ENCODE measurements at regions not wholly inside any gene's neighbourhood (a gene's known extent, or its start where the extent isn't known, plus 50 kb on each side); places are given as distances from the start of the nearest gene placed in this dataset.

GRCh38 chr7:155201325-155202087 lies 96.2 kb upstream of the INSIG1 start:
- Histone ChIP-seq H3K79me2 (ENCODE audit: insufficient read depth, low read length) (no peaks in the 10 kb centered on the region), H3K9me3 (ENCODE audit: insufficient read depth, low read length, severe bottlenecking) (peaks cover 8% of the 10 kb centered on the region), H4K20me1 (ENCODE audit: insufficient read depth, low read length) (no peaks in the 10 kb centered on the region), H2AFZ (ENCODE audit: low read depth, low read length) (no peak overlapping the region), H3K36me3 (ENCODE audit: insufficient read depth, low read length) (no peaks in the 10 kb centered on the region), H3K4me3 (ENCODE audit: low read depth in 1 of 2, low read length in 2 of 2) (no peak overlapping the region), H3K27me3 (ENCODE audit: insufficient read depth, low read length, poor library complexity) (no peaks in the 10 kb centered on the region), H3K27ac (ENCODE audit: low read length) (no peak overlapping the region), H3K4me2 (ENCODE audit: insufficient read depth, low read length) (no peak overlapping the region), H3K4me1 (ENCODE audit: insufficient read depth, low read length) (peaks cover 40% of the 10 kb centered on the region), H3K9ac (ENCODE audit: low read depth, low read length) (no peak overlapping the region)
- no peak for DNase-seq
- ATAC-seq (ENCODE audit: insufficient read depth, low read depth) = no peak
- TF ChIP-seq EZH2 (IDR thresholded peaks at IDR 0.05; ENCODE audit: borderline replicate concordance, low read depth, low read length, severe bottlenecking) (no peak), CTCF (IDR thresholded peaks at IDR 0.05; ENCODE audit: borderline replicate concordance, extremely low read depth, low read length, poor library complexity, severe bottlenecking) (no peak)

GRCh38 chr7:155202106-155202871 lies 95.4 kb upstream of the INSIG1 start:
- H3K27ac ChIP-seq (ENCODE audit: low read length) = 0 out of 2 replicates have a peak overlapping the region, but pooled peaks have one; percentile 97
- DNase-seq = no peak
- no peak overlapping the region for H3K4me2 ChIP-seq (ENCODE audit: insufficient read depth, low read length)
- no peak for ATAC-seq (ENCODE audit: insufficient read depth, low read depth)
- TF ChIP-seq EZH2 (IDR thresholded peaks at IDR 0.05; ENCODE audit: borderline replicate concordance, low read depth, low read length, severe bottlenecking) = no peak
- H3K79me2 ChIP-seq (ENCODE audit: insufficient read depth, low read length) = no peaks in the 10 kb centered on the region
- no peak overlapping the region for H3K9ac ChIP-seq (ENCODE audit: low read depth, low read length)
- H3K4me3 ChIP-seq (ENCODE audit: low read depth in 1 of 2, low read length in 2 of 2) = no peak overlapping the region
- no peak overlapping the region for H2AFZ ChIP-seq (ENCODE audit: low read depth, low read length)
- peaks cover under 1% of the 10 kb centered on the region for H3K9me3 ChIP-seq (ENCODE audit: insufficient read depth, low read length, severe bottlenecking)
- no peaks in the 10 kb centered on the region for H3K27me3 ChIP-seq (ENCODE audit: insufficient read depth, low read length, poor library complexity)
- no peaks in the 10 kb centered on the region for H4K20me1 ChIP-seq (ENCODE audit: insufficient read depth, low read length)
- peaks cover 42% of the 10 kb centered on the region for H3K4me1 ChIP-seq (ENCODE audit: insufficient read depth, low read length)
- no peaks in the 10 kb centered on the region for H3K36me3 ChIP-seq (ENCODE audit: insufficient read depth, low read length)

GRCh38 chr7:155203059-155203881 lies 94.4 kb upstream of the INSIG1 start:
- TF ChIP-seq CTCF (IDR thresholded peaks at IDR 0.05; ENCODE audit: borderline replicate concordance, extremely low read depth, low read length, poor library complexity, severe bottlenecking) (no peak), EZH2 (IDR thresholded peaks at IDR 0.05; ENCODE audit: borderline replicate concordance, low read depth, low read length, severe bottlenecking) (no peak)
- ATAC-seq (ENCODE audit: insufficient read depth, low read depth) = no peak
- H3K9ac ChIP-seq (ENCODE audit: low read depth, low read length) = peak overlapping the region; percentile 6; the same call in 1 of the 2 replicates

More at GRCh38 chr7:155203059-155203881, 94.4 kb upstream of the INSIG1 start:
- Histone ChIP-seq H3K79me2 (ENCODE audit: insufficient read depth, low read length) (no peaks in the 10 kb centered on the region), H3K4me3 (ENCODE audit: low read depth in 1 of 2, low read length in 2 of 2) (no peak overlapping the region), H3K4me2 (ENCODE audit: insufficient read depth, low read length) (no peak overlapping the region), H3K27me3 (ENCODE audit: insufficient read depth, low read length, poor library complexity) (no peaks in the 10 kb centered on the region), H4K20me1 (ENCODE audit: insufficient read depth, low read length) (no peaks in the 10 kb centered on the region), H3K4me1 (ENCODE audit: insufficient read depth, low read length) (peaks cover 42% of the 10 kb centered on the region), H2AFZ (ENCODE audit: low read depth, low read length) (peak overlapping the region; percentile 6; the same call in 1 of the 2 replicates), H3K9me3 (ENCODE audit: insufficient read depth, low read length, severe bottlenecking) (no peaks in the 10 kb centered on the region), H3K27ac (ENCODE audit: low read length) (peak overlapping the region; percentile 97), H3K36me3 (ENCODE audit: insufficient read depth, low read length) (no peaks in the 10 kb centered on the region)
- peak; percentile 48 for DNase-seq
